ENCODE measurements at regions not wholly inside any gene's neighbourhood (a gene's known extent, or its start where the extent isn't known, plus 50 kb on each side); places are given as distances from the start of the nearest gene placed in this dataset.
"Not testable (repeated sequence)": the region's sequence is repeated elsewhere in the genome, so short reads cannot be mapped to it uniquely, and the experiment has no call there.

DNA sequence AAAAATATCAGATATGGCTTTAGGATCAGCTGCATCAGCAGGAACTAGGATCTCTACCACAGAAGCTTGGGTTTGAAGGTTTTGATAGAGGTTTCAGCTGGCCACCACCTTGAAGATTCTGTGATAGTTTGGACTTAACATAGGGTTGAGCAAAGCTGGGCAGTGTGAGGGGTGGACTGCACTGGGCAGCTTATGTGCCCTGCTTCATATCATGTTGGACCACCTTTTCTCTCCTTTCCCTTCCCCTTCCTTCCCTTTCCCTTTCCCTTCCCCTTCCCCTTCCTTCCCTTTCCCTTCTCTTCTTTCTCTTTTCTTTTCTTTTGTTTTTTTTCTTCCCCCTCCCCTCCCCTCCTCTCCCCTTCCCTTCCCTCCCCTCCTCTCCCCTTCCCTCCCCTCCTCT is 196.3 kb upstream of the CXCR4 start:
- H3K4me3 ChIP-seq (ENCODE audit: control insufficient read depth, low read depth, low read length): no peak overlapping the region
- TF ChIP-seq, protein P1, sequence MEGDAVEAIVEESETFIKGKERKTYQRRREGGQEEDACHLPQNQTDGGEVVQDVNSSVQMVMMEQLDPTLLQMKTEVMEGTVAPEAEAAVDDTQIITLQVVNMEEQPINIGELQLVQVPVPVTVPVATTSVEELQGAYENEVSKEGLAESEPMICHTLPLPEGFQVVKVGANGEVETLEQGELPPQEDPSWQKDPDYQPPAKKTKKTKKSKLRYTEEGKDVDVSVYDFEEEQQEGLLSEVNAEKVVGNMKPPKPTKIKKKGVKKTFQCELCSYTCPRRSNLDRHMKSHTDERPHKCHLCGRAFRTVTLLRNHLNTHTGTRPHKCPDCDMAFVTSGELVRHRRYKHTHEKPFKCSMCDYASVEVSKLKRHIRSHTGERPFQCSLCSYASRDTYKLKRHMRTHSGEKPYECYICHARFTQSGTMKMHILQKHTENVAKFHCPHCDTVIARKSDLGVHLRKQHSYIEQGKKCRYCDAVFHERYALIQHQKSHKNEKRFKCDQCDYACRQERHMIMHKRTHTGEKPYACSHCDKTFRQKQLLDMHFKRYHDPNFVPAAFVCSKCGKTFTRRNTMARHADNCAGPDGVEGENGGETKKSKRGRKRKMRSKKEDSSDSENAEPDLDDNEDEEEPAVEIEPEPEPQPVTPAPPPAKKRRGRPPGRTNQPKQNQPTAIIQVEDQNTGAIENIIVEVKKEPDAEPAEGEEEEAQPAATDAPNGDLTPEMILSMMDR (IDR thresholded peaks at IDR 0.05; ENCODE audit: control insufficient read depth, insufficient read depth, low read depth, low read length, missing control alignments): no peak
- DNase-seq (ENCODE audit: low read depth): no peak

GRCh38 chr2:136312568-136312967 is 194.6 kb upstream of the CXCR4 start:
- H3K4me3 ChIP-seq (ENCODE audit: control insufficient read depth, low read depth, low read length); DNase-seq (ENCODE audit: low read depth): not testable (repeated sequence)

DNA sequence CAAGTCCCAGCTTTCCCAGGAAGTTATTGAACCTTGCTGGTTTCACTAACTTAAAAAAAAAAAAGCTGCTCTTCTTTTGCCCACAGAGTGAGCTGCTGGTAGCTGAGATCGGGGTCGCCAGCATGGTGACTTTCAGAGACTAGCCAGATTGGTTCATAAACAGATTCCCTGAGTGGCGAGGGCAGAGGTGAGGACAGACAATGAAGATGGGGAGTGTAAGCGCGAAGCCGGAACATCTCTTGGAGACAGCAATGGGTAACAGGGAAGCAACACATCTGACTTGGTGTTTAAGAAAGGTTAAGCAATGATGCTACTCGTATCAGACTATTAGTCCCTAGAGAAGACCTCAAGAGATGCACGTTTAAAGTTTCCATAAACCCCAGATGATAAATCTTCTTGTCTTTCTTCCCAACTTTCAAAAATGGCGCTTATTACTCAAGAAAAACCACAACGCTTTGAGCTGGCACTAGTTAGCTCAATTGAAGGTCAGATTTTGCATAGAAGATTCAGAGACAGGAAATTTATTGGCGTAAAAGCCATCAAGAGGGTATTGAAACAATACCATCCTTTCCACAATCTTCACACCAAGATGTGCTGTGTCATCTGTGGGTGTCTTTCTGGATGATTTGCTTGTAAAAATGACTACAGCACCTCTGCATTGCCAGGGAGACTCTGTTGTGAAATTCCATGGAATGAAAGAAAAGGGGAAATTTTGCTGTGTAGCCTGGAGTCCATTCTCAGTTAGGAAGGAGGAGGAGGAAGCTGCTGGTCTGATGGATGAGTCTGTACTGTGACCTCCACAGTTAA is 193.1 kb upstream of the CXCR4 start:
- DNase-seq (ENCODE audit: low read depth): no peak
- TF ChIP-seq, protein P1 (IDR thresholded peaks at IDR 0.05; ENCODE audit: control insufficient read depth, insufficient read depth, low read depth, low read length, missing control alignments): no peak

GRCh38 chr2:136310005-136310495 is 192.1 kb upstream of the CXCR4 start:
- no peak for DNase-seq (ENCODE audit: low read depth)
- TF ChIP-seq, protein P1 (IDR thresholded peaks at IDR 0.05; ENCODE audit: control insufficient read depth, insufficient read depth, low read depth, low read length, missing control alignments): no peak
- H3K4me3 ChIP-seq (ENCODE audit: control insufficient read depth, low read depth, low read length): no peak overlapping the region

More for the DNA sequence above, 193.1 kb upstream of the CXCR4 start:
- H3K4me3 ChIP-seq (ENCODE audit: control insufficient read depth, low read depth, low read length): no peak overlapping the region

DNA sequence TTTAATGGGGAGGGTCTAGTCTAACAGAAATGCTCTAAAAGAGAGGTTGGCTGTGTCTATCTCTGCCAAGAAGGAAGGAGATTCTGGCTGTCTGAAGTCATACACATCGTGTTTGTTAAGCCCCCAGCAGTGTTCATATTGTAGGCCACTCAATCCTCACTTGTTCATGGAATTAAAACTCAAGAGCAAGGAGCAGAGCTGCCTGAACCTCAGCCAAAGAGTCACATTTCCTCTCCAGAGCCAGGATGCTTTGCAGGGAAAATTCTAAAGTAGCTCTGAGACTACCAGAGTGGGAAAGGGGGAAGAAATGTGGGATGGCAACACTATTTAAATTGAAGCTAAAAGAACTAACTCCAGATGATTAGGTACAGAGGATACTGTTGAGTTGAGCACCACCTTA is 190.7 kb upstream of the CXCR4 start:
- H3K4me3 ChIP-seq (ENCODE audit: control insufficient read depth, low read depth, low read length): no peak overlapping the region
- TF ChIP-seq, protein P1 (IDR thresholded peaks at IDR 0.05; ENCODE audit: control insufficient read depth, insufficient read depth, low read depth, low read length, missing control alignments): no peak
- no peak for DNase-seq (ENCODE audit: low read depth)

DNA sequence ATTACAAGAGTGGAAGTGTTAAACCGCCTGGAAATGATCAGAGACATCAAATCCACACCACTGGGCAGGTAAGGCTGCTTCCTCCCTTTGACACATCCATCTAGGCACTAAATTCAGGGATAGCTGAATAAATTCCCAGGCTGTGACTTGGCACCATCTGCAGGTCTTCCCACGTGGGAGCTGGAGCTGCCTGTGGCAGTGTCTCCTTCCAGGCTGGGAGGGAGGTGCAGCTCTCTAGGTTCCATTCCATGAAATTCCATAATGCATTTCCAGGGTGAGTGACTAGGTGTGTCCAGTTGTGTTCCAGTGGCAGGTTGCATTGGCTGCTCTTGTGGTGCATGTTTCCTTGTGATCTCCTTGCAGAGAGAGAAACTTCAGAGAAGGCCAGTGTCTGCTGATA is 188.9 kb upstream of the CXCR4 start:
- no peak for DNase-seq (ENCODE audit: low read depth)
- no peak overlapping the region for H3K4me3 ChIP-seq (ENCODE audit: control insufficient read depth, low read depth, low read length)
- TF ChIP-seq, protein P1 (IDR thresholded peaks at IDR 0.05; ENCODE audit: control insufficient read depth, insufficient read depth, low read depth, low read length, missing control alignments): no peak

GRCh38 chr2:136305517-136306192 is 187.7 kb upstream of the CXCR4 start:
- DNase-seq (ENCODE audit: low read depth): no peak
- TF ChIP-seq, protein P1 (IDR thresholded peaks at IDR 0.05; ENCODE audit: control insufficient read depth, insufficient read depth, low read depth, low read length, missing control alignments): no peak
- H3K4me3 ChIP-seq (ENCODE audit: control insufficient read depth, low read depth, low read length): no peak overlapping the region
